GM06990 (cell line): ENCODE measurements at regions not wholly inside any gene's neighbourhood (a gene's known extent, or its start where the extent isn't known, plus 50 kb on each side); places are given as distances from the start of the nearest gene placed in this dataset.

Experiments used
- DNase-seq: peaks from one replicate; pipeline ENCODE4 v3.0.0-alpha.2; 2011; ENCODE audit not compliant: insufficient read length; ENCODE audit errors: extremely low read depth
- H3K27me3 ChIP-seq: replicated peaks from 2 replicates; pipeline ENCODE4 v1.6.0; 2011; ENCODE audit warnings: low read length; ENCODE audit not compliant: control insufficient read depth, insufficient read depth
- H3K36me3 ChIP-seq: 2 replicates; pipeline ENCODE4 v1.5.1; 2011; ENCODE audit warnings: low read length; ENCODE audit not compliant: control insufficient read depth, insufficient read depth
- H3K4me3 ChIP-seq: replicated peaks from 2 replicates; pipeline ENCODE4 v1.5.1; 2011; ENCODE audit warnings: low read depth, mild to moderate bottlenecking, control low read depth, low read length
- TF ChIP-seq, protein P1 (sequence below): IDR thresholded peaks from 2 replicates; pipeline ENCODE4 v1.5.1; 2011; ENCODE audit warnings: low read length, control low read depth, mild to moderate bottlenecking, inconsistent platforms; ENCODE audit not compliant: insufficient read depth, poor library complexity, severe bottlenecking

DNA sequence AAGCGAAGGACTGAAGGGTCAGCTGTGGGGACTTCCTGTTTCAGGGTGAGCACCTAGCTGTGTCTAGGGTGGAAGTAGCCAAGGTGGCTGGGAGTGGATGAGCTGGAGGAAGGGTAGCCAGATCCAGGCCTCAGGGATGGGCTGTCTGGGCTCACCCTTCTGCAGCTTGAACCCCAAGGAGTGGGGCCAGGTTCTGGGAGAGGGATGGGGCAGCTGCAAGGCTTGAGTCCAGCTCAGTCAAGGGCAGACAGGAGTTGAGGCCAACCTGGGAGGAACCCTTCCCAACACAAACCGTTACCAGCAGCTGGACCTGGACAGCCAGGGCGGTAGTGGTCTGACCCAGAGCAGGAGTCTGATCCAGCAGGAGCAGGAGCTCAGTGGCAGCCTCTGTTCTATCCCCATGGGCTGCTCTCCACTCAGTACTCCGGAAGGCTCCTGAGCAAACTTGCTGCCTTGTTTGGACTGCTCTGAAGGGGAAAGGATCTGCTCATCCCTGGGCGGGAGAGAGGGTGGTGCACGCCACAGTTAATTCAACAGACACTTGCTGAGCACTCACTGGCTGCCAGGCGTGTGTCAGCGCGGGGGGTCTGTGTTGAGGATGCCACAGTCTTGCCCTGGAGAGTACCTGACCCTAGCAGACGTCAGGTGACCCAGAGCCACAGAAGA lies 53.8 kb upstream of the THY1 start:
- DNase-seq = no peak
- TF ChIP-seq, protein P1, sequence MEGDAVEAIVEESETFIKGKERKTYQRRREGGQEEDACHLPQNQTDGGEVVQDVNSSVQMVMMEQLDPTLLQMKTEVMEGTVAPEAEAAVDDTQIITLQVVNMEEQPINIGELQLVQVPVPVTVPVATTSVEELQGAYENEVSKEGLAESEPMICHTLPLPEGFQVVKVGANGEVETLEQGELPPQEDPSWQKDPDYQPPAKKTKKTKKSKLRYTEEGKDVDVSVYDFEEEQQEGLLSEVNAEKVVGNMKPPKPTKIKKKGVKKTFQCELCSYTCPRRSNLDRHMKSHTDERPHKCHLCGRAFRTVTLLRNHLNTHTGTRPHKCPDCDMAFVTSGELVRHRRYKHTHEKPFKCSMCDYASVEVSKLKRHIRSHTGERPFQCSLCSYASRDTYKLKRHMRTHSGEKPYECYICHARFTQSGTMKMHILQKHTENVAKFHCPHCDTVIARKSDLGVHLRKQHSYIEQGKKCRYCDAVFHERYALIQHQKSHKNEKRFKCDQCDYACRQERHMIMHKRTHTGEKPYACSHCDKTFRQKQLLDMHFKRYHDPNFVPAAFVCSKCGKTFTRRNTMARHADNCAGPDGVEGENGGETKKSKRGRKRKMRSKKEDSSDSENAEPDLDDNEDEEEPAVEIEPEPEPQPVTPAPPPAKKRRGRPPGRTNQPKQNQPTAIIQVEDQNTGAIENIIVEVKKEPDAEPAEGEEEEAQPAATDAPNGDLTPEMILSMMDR = no peak
- Histone ChIP-seq H3K27me3 (no peaks in the 10 kb centered on the region; the same call in 1 of the 2 replicates), H3K36me3 (no peaks in the 10 kb centered on the region), H3K4me3 (no peak overlapping the region)

DNA sequence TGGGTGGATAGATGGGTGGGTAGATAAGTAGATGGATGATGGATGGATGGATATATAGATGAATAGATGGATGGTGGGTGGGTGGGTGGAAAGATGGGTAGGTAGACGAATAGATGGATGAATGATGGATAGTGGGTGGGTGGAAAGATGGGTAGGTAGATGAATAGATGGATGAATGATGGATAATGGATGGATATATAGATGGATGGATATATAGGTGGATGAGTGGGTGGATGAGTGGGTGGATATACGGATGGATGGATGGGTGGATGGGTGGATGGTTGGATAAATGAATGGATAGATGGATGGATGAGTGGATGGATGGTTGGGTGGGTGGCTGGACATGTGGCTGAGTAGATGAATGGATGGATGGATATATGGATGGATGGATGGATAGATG lies 53.1 kb upstream of the THY1 start:
- H3K36me3 ChIP-seq = no peaks in the 10 kb centered on the region
- DNase-seq = no peak
- TF ChIP-seq, protein P1 = no peak
- no peak overlapping the region for H3K4me3 ChIP-seq
- H3K27me3 ChIP-seq = no peaks in the 10 kb centered on the region; the same call in 1 of the 2 replicates

DNA sequence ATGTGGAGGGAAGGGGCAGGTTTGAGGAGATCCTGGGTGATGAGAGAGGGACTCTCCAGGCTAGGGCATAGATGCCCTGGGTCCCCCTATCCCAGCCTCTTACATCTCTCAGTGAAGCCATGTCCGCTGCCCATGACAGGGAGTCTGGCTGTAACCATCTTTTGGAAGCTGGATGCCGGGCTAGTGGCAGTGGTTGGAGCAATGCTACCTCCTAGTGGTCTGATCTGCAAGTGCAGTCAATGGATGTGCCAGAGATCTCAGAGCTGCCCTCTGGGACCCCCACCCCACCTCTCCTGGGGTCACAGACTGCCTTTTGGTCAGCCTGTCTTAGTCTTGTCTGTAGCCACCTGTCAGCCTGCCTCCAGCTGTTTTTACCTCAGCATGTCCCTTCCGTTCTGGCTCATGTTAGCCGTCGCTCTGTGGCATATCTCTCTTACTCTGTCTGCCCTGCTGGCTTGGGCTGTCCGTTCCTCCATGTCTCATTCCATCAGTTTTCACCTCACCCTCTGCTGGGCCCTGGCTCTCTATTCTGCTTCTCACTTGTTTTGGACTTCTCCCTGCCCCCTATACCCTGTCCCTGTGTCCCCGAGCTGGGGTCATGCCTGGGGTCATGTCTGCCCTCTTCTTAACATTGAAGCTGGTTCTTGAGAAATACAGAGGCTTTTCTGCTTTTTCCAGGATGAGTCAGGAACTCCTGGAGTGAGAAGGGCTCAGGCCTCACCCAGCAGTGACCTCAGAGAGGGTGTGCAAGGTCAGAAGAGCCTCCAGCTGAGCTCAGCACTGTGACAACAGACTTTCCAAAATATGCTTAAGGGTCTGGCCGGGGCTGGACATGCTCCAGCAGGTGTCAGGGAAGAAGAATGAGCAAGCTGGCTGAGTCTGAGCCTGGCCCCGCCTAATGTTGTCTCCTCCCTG lies 52.0 kb upstream of the THY1 start:
- H3K4me3 ChIP-seq = no peak overlapping the region
- no peaks in the 10 kb centered on the region for H3K36me3 ChIP-seq

DNA sequence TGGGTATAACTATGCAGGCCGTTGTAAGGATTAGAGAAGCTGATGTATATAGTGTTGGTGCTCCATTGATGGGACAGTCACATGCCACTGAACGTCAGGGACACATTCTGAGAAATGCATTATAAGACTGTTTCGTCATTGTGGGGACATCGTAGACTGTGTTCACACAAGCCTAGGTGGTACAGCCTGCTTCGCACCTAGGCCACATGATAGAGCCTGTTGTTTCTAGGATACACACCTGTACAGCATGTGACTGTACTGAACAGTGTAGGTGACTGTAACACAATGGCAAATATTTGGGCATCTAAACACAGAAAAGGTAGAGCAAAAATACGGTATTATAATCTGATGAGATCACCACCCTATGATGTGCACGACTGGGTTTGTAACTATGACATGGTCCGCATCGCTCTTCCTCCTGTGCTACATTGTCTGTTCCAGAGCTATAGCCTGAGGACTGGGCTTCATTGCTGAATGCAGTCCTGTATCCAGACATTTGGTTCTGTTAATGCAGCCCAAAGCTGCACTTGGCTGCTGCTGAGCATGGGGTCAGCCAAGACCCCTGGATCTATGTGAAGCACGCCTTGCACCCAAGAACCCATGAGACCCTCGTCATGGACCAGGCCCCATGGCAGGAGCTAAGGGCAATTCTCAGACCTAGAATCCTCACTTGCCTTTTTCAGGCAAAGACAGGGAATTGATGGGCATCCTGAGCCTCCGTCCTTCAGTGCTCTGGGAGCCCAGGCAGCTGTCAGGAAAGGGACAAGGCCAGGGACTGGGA lies 51.1 kb upstream of the THY1 start:
- TF ChIP-seq, protein P1 = no peak
- H3K4me3 ChIP-seq = no peak overlapping the region
- no peak for DNase-seq

More for the DNA sequence above, 52.0 kb upstream of the THY1 start:
- TF ChIP-seq, protein P1 = peak; percentile 91
- no peaks in the 10 kb centered on the region; the same call in 1 of the 2 replicates for H3K27me3 ChIP-seq
- DNase-seq = no peak

DNA sequence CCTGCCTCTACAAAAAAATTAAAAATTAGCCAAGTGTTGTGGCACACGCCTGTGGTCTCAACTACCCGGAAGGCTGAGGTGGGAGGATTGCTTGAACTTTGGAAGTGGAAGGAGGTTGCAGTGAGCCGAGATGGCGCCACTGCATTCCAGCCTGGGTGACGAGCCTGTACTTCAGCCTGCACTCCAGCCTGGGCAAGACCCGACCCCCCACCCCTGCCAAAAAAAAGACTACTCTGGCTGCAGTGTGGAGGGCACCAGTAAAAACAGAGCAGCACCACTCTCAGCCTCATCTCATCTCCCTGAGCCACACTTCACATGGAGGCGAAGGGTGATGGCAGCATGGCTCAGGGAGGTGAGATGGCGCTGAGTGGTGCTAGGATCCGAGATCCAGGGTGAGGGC lies 50.3 kb upstream of the THY1 start:
- no peak overlapping the region for H3K4me3 ChIP-seq
- TF ChIP-seq, protein P1 = no peak
- H3K36me3 ChIP-seq = no peaks in the 10 kb centered on the region
- DNase-seq = no peak
- no peaks in the 10 kb centered on the region; the same call in 1 of the 2 replicates for H3K27me3 ChIP-seq

More for the DNA sequence above, 51.1 kb upstream of the THY1 start:
- no peaks in the 10 kb centered on the region; the same call in 1 of the 2 replicates for H3K27me3 ChIP-seq
- no peaks in the 10 kb centered on the region for H3K36me3 ChIP-seq
